Activated CD8-positive, alpha-beta memory T cell treated with anti-CD3 and anti-CD28 coated beads, Interleukin-2, amount 50 U/mL, for 24 hours (primary cell): ENCODE measurements at regions not wholly inside any gene's neighbourhood (a gene's known extent, or its start where the extent isn't known, plus 50 kb on each side); places are given as distances from the start of the nearest gene placed in this dataset.

Experiments used
- DNase-seq: peaks from one replicate; pipeline ENCODE4 v3.0.0-alpha.2; 2020; ENCODE audit errors: extremely low read depth

DNA sequence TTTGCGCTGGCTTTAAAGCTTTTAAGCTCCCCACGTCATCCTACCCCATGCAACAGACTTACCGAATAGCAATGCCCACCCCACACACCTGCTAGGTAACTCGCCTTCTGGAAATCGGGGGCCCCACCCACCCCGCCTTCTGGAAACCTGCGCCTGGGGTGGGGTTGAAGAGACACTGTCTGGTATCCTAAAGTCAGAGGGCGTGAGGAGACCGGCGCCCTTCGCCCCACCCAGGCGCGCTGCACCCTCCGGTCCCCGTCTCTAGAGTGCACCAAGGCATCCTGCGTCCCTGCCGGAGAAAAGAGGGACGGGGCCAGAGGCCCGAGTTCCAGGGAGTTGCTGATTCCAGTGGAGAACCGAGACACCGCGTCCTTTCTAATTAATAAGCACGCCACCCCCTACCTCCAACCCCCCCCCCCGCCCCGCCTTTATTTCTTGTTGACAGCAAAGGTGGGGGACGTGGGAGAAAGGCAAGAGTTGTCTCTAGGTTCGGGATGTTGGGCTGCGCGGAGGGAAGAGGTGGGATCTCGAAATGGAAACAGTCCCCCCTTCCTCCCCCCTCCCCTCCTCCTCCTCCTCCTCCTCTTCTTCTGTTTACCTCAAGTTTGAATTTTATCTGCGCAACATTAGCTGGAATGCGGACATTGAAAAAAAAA is 220.9 kb upstream of the MKLN1 start:
- DNase-seq, result no peak

DNA sequence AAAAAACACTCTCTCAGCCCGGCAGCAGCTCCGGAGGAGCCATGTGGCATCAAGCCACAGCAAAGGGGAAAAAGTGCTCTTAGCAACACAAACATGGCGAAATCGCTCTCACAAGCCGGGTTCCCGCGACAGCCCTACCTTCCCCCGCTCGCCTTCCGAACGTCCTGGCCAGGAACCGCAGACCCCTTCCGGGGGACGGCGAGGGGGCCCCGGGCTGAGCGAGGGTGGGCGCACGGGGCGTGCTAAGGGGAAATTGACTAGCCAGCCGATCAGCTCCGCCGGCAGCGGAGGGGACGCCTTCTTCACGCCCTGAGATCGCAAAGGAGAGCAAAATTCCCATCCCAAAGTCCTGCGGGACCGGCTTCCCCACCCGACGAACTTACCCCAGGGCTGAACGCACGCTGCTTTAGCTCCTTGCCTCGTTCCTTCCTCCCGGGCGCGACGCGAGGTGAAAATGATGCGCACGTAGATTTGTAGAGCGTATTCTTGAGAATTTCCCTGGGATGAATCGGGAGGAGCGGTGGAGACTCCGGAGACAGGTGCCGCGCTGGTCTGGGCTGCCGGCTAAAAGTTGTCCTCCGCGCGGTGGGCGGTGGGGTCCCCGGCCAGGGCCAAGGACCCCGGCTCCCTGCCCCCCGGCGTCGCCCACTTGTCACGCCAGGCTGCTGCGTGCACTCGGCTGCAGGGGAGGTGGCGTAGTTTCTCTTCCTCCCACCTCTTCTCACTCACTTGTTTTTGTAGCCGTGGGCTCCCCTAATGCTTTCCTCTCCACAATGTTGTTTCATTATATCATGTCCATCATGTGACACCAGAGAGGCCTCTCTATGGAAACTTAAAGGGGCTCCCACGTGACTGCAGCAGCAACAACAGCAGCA is 220.1 kb upstream of the MKLN1 start:
- no peak for DNase-seq

DNA sequence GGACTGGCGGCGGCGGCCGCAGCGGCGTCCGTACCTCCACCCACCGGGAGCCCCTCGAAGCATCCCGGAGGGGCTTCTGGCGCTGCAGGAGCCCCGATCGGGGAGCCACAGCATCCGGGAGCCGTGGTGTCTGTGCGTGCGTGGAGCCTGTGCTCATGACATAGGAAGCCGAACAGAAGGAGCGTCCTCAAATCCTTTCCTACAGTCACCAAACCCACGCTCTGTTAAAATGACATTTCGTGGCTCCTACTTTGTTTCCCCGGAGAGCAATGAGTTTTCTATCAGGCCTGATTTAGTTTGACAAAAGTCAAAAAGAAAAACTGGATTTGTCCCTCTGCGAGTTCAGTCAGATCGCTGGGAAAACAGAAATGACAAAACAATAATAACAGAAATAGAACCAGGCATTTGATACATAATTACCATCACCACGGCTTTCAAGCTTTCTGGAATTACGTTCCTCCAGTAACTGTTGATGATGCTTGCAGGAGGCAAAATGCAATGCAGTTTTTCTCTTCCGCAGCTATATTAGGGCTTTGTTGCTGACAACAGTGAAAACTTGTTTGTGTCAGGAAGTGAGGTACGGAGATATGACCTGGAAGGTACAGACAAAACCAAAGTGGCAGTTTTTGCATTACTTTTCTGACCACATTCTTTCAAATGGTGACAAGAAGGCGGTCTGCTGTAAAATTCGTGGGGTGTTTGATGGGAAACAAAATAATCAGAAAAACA is 219.3 kb upstream of the MKLN1 start:
- no peak for DNase-seq

DNA sequence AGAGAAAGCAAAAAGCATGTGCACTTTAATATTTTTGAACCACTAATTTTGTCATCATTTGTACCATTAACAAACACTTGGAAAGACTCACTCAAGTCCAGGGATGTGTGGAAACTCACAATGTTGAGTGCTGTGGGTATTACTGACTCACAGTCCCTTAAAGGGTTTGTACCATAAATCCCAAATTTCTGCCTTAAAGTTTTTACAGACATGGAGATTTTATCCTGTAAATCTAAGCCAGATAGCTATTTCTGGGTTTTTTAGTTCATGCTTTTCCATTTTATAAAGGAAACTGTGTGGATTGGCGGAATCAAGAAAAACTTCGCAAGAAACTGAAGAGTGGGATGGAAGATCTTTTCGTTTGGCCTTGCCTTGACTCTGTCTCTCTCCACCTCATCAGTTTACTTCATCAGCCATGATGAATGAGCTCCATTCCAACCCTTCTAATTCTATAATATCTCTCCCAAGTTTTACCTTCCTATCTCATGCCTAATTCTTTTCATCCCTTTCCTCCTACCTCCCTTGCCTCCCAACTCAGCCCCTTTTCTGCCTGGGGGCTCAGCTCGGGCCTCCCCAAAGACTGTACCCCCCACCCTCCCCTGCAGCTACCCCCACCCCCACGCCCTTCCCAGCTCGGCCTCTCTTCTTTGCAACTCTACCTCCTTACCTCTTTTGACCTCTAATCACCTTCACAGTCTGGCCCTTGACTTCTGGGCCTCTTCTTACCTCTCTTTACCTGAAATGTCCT is 218.5 kb upstream of the MKLN1 start:
- no peak for DNase-seq

DNA sequence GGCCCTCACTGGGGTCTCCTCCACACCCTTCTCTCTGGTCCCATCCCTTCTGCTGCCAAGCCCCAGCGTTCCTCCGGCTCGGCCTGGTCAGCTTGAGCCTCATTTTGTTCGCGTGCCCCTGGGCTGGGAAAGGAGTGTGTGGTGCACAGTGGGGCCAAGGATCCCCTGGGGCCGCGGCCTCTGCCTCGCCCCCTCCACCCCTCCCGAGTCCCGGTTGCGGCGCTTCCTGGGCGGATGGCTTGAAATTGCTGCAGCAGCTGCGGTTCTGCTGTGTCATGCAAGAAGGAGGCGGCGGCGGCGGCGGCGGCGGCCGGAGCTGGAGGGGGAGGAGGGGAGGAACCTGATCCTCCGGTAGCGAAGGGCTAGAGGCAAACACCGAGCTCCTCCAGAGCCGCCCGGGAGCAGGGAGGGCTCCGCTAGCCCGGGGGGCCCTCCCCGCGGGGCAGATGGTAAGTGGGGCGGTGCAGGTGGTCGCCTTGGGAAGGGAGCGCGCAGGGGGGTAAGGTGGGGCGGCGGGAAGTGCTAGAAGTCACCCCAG is 217.8 kb upstream of the MKLN1 start:
- no peak for DNase-seq

DNA sequence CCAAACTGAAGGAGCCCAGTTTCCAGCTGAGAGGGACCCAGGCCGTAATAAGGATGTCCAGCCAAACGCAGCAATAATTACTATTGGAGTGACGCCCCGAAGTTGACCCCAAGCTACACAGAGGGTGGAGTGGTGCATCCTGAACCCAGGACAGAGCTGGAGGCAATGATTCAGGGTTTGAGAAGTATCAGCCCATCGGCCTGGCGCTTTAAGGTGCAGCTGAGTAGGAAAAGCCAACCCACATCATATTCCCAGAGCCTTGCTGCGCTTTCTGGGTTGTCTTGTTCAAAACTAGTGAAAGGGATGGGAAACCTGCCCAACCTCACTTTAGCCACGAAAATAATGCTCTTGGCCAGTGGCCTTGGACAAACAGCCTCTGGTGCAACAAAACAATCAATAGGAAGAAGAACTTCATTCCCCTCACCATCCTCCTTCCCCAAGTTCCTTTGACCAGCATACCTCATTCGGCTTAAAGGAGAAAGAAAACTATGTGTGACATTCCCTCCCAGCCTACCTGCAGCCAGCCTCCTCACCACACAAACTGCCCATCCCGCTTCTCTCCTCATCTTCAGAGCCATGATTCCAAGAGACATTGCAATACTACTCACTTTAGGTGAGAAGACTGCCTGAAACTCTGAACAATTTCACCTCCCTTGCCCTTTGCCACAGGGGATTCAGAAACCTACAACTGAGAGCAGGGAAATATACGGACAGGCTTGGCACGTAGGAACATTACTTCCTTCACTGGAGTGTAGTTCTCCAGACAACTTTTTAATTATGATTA is 217.2 kb upstream of the MKLN1 start:
- no peak for DNase-seq

DNA sequence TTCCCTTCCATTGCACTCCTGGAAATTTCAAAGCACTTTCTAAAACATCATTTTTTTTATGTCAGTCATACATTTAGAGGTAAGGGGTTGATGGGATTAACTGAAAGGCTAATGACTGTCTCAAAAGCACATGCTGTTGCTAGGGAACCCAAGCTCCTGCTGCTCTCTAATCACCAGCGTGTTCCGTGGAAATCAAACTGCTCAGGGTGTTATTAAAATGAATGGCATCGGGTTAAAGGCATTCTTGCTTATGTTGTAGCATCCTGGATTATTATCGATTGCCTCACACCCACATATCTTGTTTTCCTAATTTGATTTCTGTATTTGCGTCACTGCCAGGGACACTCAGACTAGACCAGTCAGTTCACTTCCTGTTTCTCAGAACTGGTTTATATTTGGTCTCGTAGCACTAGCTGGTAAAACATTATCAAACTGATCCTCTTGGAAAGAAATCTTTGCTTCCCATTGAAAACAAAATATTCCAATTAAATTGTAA is 216.5 kb upstream of the MKLN1 start:
- DNase-seq, result no peak

DNA sequence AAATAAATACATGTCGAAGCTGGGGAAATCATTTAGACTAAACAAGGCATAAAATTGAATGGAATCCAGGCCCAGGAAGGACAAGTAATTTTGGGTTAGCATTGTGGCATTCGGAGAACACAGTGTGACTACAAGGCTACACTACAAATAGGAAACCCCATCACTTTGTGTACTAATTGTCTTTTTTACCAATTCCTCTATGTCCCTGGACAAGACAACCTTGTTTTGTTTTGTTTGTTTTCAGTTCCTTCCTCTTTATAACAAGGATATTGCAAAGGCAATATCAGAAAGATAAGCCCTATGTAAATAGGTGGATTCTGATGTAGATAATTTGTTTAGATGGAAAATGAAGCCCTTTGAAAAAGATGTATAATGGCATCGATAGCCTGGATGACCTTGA is 215.9 kb upstream of the MKLN1 start:
- DNase-seq, result no peak

DNA sequence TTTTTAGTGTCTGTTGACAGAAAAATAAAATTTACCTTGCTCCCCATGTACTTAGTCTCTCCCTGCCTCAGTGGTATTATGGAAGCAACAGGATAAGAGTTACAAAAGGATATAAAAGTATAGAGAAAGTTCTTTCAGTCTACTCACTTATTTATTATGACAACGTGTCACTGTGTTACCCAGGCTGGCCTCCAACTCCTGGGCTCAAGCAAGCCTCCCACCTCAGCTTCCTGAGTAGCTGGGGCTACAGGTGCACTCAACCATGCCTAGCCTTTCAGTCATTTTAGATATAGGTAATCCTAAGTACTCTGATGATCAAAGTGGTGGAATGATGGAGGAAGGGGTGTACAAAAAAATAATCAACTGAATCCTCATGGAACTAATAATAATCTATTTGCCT is 215.2 kb upstream of the MKLN1 start:
- no peak for DNase-seq

DNA sequence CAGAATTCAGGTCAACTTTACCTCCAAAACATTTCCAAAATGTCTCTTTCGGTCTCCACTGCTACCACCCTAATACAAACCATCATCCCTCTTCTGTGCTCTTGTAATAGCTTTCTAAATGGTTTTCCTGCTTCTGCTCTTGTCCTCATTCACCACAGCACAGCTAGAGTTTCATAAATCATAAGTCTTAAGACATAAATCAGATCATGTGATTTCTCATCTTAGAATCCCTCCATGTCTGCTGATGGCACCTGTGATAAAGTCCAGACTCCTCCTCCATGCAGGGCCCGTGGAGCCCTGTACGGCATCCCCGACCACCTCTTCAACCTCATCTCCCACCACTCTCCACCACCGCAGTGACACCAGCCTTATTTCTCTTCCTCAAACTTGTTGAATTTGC is 212.3 kb upstream of the MKLN1 start:
- DNase-seq, result no peak

DNA sequence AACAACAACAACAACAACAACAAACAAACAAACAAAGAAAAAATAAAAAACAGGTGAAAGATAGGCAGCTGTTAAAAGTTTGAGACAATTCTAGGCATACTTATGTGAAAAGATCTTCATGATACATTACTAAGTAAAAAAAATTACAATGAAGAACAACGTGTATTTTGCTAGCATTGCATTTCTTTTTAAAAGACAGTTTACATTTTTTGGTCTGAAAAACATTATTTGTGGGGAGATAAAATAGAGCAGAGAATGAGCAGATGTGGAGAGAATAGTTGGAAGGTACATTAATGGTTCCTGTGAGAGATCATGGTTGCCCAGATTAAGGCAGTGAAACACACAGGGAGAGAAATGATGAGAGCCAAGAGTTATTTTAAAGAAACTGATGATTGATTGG is 210.2 kb upstream of the MKLN1 start:
- no peak for DNase-seq

DNA sequence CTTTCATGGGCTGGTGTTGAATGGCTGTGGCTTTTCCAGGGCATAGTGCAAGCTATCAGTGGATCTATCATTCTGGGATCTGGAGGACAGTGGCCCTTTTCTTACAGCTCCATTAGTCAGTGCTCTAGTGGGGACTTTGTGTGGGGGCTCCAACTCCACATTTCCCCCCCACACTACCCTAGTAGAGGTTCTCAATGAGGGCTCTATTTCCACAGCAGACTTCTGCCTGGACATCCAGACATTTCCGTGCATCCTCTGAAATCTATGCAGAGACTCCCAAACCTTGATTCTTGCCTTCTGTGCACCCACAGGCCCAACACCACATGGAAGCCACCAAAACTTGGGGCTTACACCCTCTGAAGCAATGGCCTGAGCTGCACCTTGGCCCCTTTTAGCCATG is 208.3 kb upstream of the MKLN1 start:
- no peak for DNase-seq

DNA sequence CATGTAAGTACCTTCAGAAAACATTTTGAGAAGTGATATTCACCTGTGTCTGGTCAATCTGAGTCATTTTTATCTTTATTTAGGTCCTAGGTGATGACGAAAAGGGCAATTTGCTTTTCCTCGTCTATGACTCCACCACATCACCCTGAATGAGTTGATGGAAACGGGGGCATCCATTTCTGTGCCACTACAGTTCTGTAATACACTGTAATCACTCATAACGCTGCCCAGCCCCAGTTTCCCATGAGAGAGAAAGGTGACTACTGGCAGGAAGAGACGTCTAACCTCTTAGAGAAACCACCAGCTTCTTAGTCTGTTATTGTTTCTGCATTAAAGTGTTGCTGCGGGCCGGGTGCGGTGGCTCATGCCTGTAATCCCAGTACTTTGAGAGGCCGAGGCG is 205.3 kb upstream of the MKLN1 start:
- no peak for DNase-seq

DNA sequence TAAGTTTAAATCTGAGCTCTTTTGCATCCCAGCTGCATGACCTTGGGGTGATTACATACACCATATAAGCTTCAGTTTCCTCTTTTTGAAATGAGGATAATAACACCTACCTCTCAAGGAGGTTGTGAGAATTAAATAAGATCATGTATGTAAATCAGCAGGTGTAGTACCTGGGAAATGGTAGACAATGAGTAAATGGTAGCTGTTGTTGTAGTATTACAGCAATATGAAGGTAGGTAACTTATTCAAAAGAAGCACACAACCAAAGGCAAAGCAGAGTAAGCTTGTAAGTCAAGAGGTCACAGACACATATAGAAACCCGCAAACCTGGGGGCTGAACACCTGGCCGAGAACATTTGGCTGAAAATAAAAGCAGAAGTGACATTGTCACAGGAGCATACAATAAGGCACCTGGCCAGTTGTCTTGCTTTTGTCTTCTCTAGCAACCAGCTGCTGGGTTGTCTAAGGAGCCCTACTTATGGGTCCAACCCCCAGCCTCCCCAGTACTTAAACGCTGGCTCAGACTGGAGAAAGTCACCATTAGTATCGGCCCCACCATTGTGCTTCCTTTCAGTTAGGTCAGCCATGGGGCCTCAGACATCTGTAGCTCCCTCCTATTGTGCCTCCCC is 203.6 kb upstream of the MKLN1 start:
- DNase-seq, result no peak

DNA sequence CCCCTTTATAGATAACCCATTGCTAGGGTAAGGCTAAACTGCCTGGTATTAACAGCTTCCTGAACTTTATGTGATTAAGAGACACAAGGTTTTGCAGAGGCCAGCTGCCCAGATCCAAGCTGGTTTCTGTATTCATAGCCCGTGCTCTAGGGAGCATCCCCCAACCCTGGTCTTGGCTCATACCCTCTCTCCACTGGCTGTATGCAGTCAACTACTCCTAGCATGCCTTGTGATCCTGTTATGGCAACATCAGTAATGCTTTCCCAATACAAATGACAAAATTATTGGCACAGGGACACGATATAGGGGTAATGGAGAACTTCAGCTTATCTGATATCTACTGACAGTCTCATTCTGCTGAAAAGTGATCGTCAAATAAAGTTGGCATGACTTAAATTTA is 202.8 kb upstream of the MKLN1 start:
- DNase-seq, result no peak

DNA sequence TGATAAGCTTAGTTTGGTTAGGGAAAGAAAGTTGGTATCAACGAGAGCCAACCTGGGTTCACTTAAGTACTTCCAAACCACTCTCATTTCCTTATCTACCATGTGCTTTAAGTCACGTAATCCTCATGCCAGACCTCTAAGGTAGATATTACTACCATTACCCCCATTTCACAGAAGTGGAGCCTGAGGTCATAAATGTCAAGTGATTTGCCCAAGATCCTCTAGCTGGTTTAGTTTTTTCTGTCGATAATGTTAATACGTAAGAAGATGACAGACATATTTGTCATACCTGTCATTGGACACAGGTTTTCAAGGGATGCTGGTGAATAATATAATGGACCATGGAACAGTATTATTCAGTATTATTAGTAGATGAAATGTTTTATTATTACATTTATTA is 197.4 kb upstream of the MKLN1 start:
- no peak for DNase-seq

DNA sequence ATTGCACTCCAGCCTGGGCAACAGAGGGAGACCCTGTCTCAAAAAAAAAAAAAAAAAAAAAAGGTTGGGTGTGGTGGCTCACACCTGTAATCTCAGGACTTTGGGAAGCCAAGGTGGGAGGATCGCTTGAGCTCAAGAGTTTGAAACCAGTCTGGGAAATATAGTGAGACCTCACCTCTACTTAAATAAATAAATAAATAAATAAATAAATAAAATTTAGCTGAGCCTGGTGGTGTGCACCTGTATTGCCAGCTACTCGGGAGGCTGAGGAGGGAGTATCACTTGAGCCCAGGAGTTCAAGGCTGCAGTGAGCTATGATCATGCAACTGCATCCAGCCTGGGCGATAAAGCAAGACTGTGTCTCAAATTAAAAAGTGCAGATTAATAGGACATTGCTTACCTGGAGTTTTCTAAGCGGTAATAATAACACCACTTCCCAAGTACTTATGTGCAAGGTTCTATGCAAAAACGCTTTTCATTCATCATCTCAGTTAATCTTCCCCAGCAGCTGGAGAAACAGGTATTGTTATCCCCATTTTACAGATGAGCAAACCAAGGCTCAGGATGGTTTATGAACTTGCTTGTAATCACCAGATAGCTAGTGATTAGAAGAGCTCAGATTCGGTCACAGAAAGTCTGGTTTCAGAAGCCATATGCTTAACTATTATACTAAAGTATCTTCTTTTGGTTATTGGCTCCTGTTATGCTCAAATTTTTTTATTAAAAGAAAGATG is 196.5 kb upstream of the MKLN1 start:
- no peak for DNase-seq

DNA sequence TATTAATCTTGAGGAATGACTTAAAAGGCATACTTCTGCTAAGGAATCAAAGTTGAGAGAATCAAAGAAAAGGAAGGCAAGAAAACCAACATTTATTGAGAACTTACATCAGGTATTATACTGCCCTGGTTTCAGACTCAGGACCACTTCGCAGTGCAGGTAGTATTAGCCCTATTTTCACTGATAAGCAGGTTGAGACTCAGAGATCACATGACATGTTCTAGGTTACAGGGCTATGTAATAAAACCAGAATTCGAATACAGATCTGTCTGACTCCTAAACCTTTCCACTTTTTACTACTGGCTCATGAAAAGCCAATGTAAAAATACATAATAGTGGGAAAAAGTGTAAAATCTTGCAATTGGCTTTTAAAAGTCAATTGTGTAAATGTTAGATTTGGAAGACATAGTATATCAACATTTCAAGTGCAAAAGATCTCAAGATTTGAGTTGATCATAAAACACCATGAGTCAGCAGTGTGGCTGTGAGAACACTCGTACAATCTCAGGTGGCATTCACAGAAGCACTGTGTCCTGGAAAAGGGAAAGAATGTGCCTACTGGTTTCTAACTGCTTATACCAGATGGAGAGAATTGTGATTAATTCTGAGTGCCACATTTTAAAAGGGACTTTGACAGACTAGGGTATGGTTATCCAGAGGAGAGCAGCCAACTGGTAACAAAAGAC is 195.8 kb upstream of the MKLN1 start:
- no peak for DNase-seq

DNA sequence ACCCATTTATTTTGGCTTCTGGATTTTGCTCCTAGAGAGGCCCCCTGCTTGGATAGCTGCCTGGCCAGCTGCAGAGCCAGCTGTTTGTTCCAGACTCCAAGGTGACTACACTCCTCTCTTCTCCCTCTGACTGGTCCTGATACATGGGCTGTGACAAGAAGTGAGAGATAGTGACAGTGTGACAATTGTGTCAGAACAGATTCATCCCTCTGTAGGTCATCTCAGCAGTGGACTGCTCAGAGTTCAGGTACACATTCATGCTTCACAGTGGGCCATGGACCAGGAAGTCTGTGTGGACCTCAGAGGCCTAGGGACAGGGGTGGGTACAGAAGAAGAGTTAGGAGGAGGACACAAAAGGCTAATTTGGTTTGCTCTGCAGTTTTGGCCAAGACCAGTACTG is 188.2 kb upstream of the MKLN1 start:
- no peak for DNase-seq
